HEK293T (cell line): ENCODE measurements at regions not wholly inside any gene's neighbourhood (a gene's known extent, or its start where the extent isn't known, plus 50 kb on each side); places are given as distances from the start of the nearest gene placed in this dataset.

Experiments used
- CTCF ChIA-PET: fragments of 350-600 bp; formaldehyde crosslinking; extraction: SDS; loops from one replicate; lab custom pipeline; 2021; ENCODE audit warnings: antibody characterized with exemption, inconsistent platforms; lab: Yijun Ruan, JAX
- POLR2A ChIA-PET: fragments of 350-600 bp; formaldehyde crosslinking; extraction: SDS; loops from one replicate; lab custom pipeline; 2020; ENCODE audit warnings: antibody characterized with exemption, inconsistent platforms; lab: Yijun Ruan, JAX
- DNase-seq: peaks from one replicate; pipeline ENCODE4 v3.0.0; 2012; ENCODE audit warnings: mixed read lengths; ENCODE audit errors: extremely low spot score
- ARNT ChIP-seq: fragments of 450-650 bp; IDR thresholded peaks from 2 replicates; pipeline ENCODE4 v1.6.1; 2017; ENCODE audit warnings: mild to moderate bottlenecking
- BHLHE40 ChIP-seq: fragments of 450-650 bp; IDR thresholded peaks from 2 replicates; pipeline ENCODE4 v1.6.1; 2016; ENCODE audit warnings: mild to moderate bottlenecking, moderate library complexity, borderline replicate concordance
- CTBP1 ChIP-seq: fragments of 450-650 bp; IDR thresholded peaks from 2 replicates; pipeline ENCODE4 v1.6.1; 2016; ENCODE audit warnings: borderline replicate concordance
- ELF4 ChIP-seq: fragments of 450-650 bp; IDR thresholded peaks from 2 replicates; pipeline ENCODE4 v1.6.1; 2017; ENCODE audit warnings: antibody characterized with exemption
- FOXA1 ChIP-seq: fragments of 450-650 bp; IDR thresholded peaks from 2 replicates; pipeline ENCODE4 v1.6.1; 2016; ENCODE audit warnings: mild to moderate bottlenecking
- FOXK2 ChIP-seq: fragments of 450-650 bp; IDR thresholded peaks from 2 replicates; pipeline ENCODE4 v1.6.1; 2016; ENCODE audit warnings: mild to moderate bottlenecking
- FOXM1 ChIP-seq: fragments of 450-650 bp; IDR thresholded peaks from 2 replicates; pipeline ENCODE4 v1.6.1; 2017; ENCODE audit warnings: mild to moderate bottlenecking, borderline replicate concordance
- HDGF ChIP-seq: fragments of 450-650 bp; IDR thresholded peaks from 2 replicates; pipeline ENCODE4 v1.6.1; 2017; ENCODE audit warnings: antibody characterized with exemption, borderline replicate concordance
- L3MBTL2 ChIP-seq: fragments of 450-650 bp; conservative IDR thresholded peaks from 2 replicates; pipeline ENCODE4 v1.6.1; 2016; ENCODE audit warnings: mild to moderate bottlenecking
- LEF1 ChIP-seq: fragments of 450-650 bp; IDR thresholded peaks from 2 replicates; pipeline ENCODE4 v1.6.1; 2017; ENCODE audit warnings: mild to moderate bottlenecking, borderline replicate concordance
- NFRKB ChIP-seq: fragments of 450-650 bp; IDR thresholded peaks from 2 replicates; pipeline ENCODE4 v1.6.1; 2016; ENCODE audit warnings: mild to moderate bottlenecking, moderate library complexity
- PKNOX1 ChIP-seq: fragments of 450-650 bp; IDR thresholded peaks from 2 replicates; pipeline ENCODE4 v1.6.1; 2016
- SP1 ChIP-seq: fragments of 450-650 bp; IDR thresholded peaks from 2 replicates; pipeline ENCODE4 v1.6.1; 2017
- SUZ12 ChIP-seq: fragments of 450-650 bp; IDR thresholded peaks from 2 replicates; pipeline ENCODE4 v1.6.1; 2016; ENCODE audit warnings: mild to moderate bottlenecking
- TARDBP ChIP-seq: fragments of 450-650 bp; IDR thresholded peaks from 2 replicates; pipeline ENCODE4 v1.6.1; 2016
- ZNF384 ChIP-seq: fragments of 450-650 bp; IDR thresholded peaks from 2 replicates; pipeline ENCODE4 v1.6.1; 2016

- no peak for TF ChIP-seq ARNT
- TF ChIP-seq SP1, result no peak
- no peak for TF ChIP-seq HDGF
- no peak for TF ChIP-seq PKNOX1
- no peak for TF ChIP-seq ELF4
- no peak for TF ChIP-seq L3MBTL2
- TF ChIP-seq FOXM1, result no peak
- TF ChIP-seq TARDBP, result no peak
- no peak for TF ChIP-seq FOXA1
- no peak for TF ChIP-seq CTBP1
- no peak for TF ChIP-seq SUZ12
- TF ChIP-seq ZNF384, result no peak
- no peak for TF ChIP-seq LEF1
- TF ChIP-seq NFRKB, result no peak
- no peak for DNase-seq
- ChIA-PET CTCF (interaction anchor here (0.6 kb wide), 1 partner anchor 250 kb away, joined by 3 read pairs; no protein-coding TSS in a partner anchor), POLR2A (no interaction called here)
Measured at GRCh38 chr2:160608599-160608998, 115.0 kb upstream of the RBMS1 start.

- POLR2A ChIA-PET, result no interaction called here
- CTCF ChIA-PET, result no interaction called here
Measured at GRCh38 chr2:160609346-160609745, 115.7 kb upstream of the RBMS1 start.

GRCh38 chr2:160610041-160610440 lies 116.4 kb upstream of the RBMS1 start:
- no peak for TF ChIP-seq FOXM1
- no peak for TF ChIP-seq ELF4
- TF ChIP-seq HDGF, result no peak
- TF ChIP-seq ZNF384, result no peak
- no peak for TF ChIP-seq SUZ12
- TF ChIP-seq L3MBTL2, result no peak
- TF ChIP-seq ARNT, result no peak
- TF ChIP-seq LEF1, result no peak
- no peak for TF ChIP-seq FOXK2
- TF ChIP-seq FOXA1, result no peak
- TF ChIP-seq SP1, result no peak
- no peak for TF ChIP-seq BHLHE40
- no peak for TF ChIP-seq TARDBP
- TF ChIP-seq CTBP1, result no peak
- TF ChIP-seq PKNOX1, result no peak
- ChIA-PET POLR2A (no interaction called here), CTCF (no interaction called here)
- DNase-seq, result no peak

More at GRCh38 chr2:160609346-160609745, 115.7 kb upstream of the RBMS1 start:
- no peak for DNase-seq
- TF ChIP-seq SP1 (no peak), SUZ12 (no peak), FOXK2 (no peak), TARDBP (no peak), FOXM1 (no peak), ARNT (no peak), ZNF384 (no peak), LEF1 (no peak)

- ChIA-PET CTCF (no interaction called here), POLR2A (no interaction called here)
- no peak for DNase-seq
- TF ChIP-seq FOXA1 (no peak), SUZ12 (no peak), HDGF (no peak), L3MBTL2 (no peak), TARDBP (no peak), LEF1 (no peak), CTBP1 (no peak), PKNOX1 (no peak), ELF4 (no peak), NFRKB (no peak), SP1 (no peak)
Measured at GRCh38 chr2:160612266-160612856, 118.8 kb upstream of the RBMS1 start.

GRCh38 chr2:160613466-160614153 lies 120.0 kb upstream of the RBMS1 start:
- CTCF ChIA-PET, result no interaction called here

GRCh38 chr2:160614391-160614790 lies 120.8 kb upstream of the RBMS1 start:
- ChIA-PET CTCF (no interaction called here), POLR2A (no interaction called here)
- no peak for TF ChIP-seq SUZ12
- no peak for TF ChIP-seq HDGF
- no peak for TF ChIP-seq SP1
- TF ChIP-seq FOXK2, result no peak
- TF ChIP-seq CTBP1, result no peak
- TF ChIP-seq ZNF384, result no peak
- no peak for TF ChIP-seq FOXA1
- TF ChIP-seq ELF4, result no peak
- no peak for TF ChIP-seq LEF1
- DNase-seq, result no peak

More at GRCh38 chr2:160613466-160614153, 120.0 kb upstream of the RBMS1 start:
- TF ChIP-seq TARDBP (no peak), SP1 (no peak), CTBP1 (no peak), FOXM1 (no peak), FOXK2 (no peak), ELF4 (no peak), HDGF (no peak)
- POLR2A ChIA-PET, result no interaction called here
- no peak for DNase-seq
